ENCODE measurements at regions not wholly inside any gene's neighbourhood (a gene's known extent, or its start where the extent isn't known, plus 50 kb on each side); places are given as distances from the start of the nearest gene placed in this dataset.

DNA sequence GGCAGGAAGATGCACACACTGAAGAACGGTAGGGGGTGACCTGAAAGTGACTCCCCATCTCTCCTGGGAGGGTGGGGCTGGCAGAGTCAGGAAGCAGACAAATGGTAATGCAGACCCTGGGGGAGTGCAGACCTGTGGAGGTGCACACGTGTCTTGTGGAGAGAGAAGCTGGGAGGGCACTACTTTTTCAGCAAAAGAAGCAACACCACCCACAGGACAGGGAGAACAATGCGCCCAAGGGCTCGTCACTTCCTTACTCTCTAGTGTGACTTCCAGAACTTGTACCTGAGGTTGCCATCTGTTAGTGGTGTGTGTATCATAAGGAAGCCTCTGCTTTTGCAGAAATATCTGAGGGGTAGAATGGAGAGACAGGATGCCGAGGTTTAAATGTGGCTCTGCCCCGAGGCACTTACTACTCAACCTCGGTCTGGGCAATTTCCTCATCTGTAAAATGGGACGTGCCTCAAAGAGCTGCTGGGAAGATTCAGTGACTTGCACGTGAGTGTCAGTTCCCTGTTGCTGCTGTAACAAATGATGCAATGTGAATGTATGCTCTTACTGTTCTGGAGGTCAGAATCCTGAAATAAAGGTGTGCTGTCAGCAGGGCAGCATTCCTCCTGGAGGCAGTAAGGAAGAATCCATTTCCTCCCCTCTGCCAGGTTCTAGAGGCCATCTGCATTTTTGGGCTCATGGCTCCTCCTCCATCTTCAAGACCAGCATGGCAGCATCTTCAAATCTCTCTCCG is 323.4 kb downstream of the SHANK2 start:
- H3K4me3 ChIP-seq (ENCODE audit: low read length), result no peak overlapping the region
- no peaks in the 10 kb centered on the region for H3K4me1 ChIP-seq (ENCODE audit: control insufficient read depth, insufficient read depth, low read length)
- H3K9me3 ChIP-seq (ENCODE audit: control insufficient read depth, low read depth, low read length), result no peaks in the 10 kb centered on the region
- peaks cover 2% of the 10 kb centered on the region for H3K36me3 ChIP-seq (ENCODE audit: control insufficient read depth, insufficient read depth, low read length)
- no peaks in the 10 kb centered on the region for H3K27me3 ChIP-seq (ENCODE audit: control insufficient read depth, insufficient read depth, low read length)
- whole genome bisulfite sequencing (ENCODE audit: insufficient coverage, low lambda C conversion rate), result no CpG with 5 or more reads among the region's 10 CpGs
- H3K27ac ChIP-seq (ENCODE audit: low read length), result no peak overlapping the region
- DNase-seq, result no peak

DNA sequence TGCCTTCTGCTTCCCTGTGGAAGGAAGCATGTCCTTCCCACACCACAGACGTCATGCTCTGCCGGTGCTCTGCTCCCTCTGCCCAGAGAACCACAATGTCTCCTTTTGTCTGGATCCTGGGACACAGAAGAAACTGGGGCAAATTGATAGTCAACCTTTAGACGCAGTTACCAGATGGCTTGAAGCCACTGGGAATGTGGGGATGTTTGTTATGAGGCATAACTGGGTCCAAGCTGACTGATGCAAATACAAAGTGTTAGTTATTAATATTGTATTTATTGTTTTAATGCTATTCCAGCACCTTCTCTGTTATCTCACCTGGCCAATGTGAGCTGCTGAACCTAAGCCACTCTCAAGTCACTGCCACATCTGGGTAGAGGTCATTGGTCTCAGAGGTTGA is 322.2 kb downstream of the SHANK2 start:
- Histone ChIP-seq H3K27ac (ENCODE audit: low read length) (no peak overlapping the region), H3K36me3 (ENCODE audit: control insufficient read depth, insufficient read depth, low read length) (peaks cover 2% of the 10 kb centered on the region), H3K4me1 (ENCODE audit: control insufficient read depth, insufficient read depth, low read length) (no peaks in the 10 kb centered on the region), H3K4me3 (ENCODE audit: low read length) (no peak overlapping the region), H3K9me3 (ENCODE audit: control insufficient read depth, low read depth, low read length) (no peaks in the 10 kb centered on the region), H3K27me3 (ENCODE audit: control insufficient read depth, insufficient read depth, low read length) (no peaks in the 10 kb centered on the region)
- WGBS (ENCODE audit: insufficient coverage, low lambda C conversion rate), result no CpG with 5 or more reads among the region's 3 CpGs
- DNase-seq, result no peak

DNA sequence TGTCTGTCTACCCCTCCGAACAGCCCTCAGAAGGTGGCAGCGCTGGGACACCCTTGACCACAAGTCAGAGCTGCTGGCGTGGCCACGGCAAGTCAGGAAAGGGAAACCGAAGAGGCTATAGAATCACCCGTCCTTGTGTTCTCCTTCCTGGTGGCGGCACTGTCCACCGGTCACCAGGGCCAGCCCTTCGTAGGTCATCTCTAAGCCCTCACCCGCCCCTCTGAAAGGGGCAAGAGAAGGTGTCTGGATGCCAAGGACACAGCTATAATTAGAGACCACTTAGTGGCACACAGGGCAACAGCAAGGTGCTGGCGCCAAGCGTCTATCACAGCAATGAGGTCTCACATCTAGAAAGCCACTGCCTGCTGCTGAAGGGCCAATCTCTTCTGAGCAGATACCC is 320.9 kb downstream of the SHANK2 start:
- H3K9me3 ChIP-seq (ENCODE audit: control insufficient read depth, low read depth, low read length), result no peaks in the 10 kb centered on the region
- WGBS (ENCODE audit: insufficient coverage, low lambda C conversion rate), result no CpG with 5 or more reads among the region's 12 CpGs
- H3K27me3 ChIP-seq (ENCODE audit: control insufficient read depth, insufficient read depth, low read length), result no peaks in the 10 kb centered on the region
- H3K4me1 ChIP-seq (ENCODE audit: control insufficient read depth, insufficient read depth, low read length), result no peaks in the 10 kb centered on the region
- peaks cover 2% of the 10 kb centered on the region for H3K36me3 ChIP-seq (ENCODE audit: control insufficient read depth, insufficient read depth, low read length)
- no peak overlapping the region for H3K4me3 ChIP-seq (ENCODE audit: low read length)
- no peak for DNase-seq
- no peak overlapping the region for H3K27ac ChIP-seq (ENCODE audit: low read length)

DNA sequence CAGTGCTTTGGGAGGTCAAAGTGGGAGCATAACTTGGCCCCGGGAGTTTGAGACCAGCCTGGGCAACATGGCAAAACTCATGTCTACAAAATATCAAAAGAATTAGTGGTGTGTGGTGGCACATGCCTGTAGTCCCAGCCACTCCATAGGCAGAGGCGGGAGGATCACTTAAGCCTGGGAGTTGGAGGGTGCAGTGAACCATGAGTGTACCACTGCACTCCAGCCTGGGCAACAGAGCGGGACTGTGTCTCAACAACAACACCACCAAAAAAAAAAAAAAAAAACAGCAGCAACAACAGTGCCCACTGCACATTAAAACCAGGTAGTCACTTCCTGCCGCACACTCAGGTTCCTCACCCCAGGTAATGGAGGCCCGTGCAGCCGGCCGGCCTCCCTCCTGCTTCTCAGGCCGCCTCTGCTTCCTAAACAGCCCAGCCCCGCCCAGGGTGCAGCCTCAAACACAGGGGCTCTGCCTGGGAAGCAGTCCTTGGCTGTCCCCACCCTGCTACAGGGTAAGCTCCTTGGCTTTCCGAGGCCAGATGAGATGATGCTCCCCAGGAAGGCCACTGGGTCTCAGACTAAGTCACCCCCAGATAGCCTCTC is 318.3 kb downstream of the SHANK2 start:
- no peaks in the 10 kb centered on the region for H3K4me1 ChIP-seq (ENCODE audit: control insufficient read depth, insufficient read depth, low read length)
- no CpG with 5 or more reads among the region's 10 CpGs for WGBS (ENCODE audit: insufficient coverage, low lambda C conversion rate)

DNA sequence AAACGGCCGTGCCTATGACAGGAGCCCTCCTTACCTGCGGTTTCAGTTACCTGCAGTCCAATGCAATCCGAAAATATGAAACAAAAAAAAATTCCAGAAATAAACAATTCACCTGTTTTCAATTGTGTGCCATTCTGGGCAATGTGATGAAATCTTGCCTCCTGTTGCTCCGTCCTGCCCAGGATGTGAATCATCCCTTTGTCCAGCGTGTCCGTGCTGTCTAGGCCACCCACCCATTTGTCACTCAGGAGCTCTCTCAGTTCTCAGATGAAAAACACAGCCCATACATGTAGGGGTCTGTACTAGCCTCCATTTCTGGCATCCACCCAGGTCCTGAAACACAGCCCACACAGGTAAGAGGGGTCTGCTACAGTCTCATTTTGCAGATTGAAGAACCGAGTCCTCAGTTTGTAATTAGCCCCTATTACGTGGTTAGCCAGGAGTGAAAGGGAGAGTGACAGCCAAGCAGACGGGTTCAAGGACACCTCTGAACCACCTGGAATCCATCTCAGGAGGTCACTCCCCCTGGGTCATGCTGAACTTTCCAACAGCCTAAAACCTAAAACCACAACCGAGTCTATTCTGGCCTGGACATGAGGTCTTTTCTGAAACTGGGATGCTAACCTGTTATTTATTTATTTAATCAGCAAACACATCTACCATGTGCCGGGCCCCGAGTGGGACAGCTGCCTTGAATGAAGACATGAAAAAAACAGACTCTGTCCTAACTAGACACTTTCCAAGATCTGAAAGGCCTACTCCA is 317.2 kb downstream of the SHANK2 start:
- no CpG with 5 or more reads among the region's 13 CpGs for WGBS (ENCODE audit: insufficient coverage, low lambda C conversion rate)
- Histone ChIP-seq H3K27ac (ENCODE audit: low read length) (no peak overlapping the region), H3K9me3 (ENCODE audit: control insufficient read depth, low read depth, low read length) (no peaks in the 10 kb centered on the region), H3K27me3 (ENCODE audit: control insufficient read depth, insufficient read depth, low read length) (no peaks in the 10 kb centered on the region), H3K4me3 (ENCODE audit: low read length) (no peak overlapping the region), H3K4me1 (ENCODE audit: control insufficient read depth, insufficient read depth, low read length) (no peaks in the 10 kb centered on the region), H3K36me3 (ENCODE audit: control insufficient read depth, insufficient read depth, low read length) (no peaks in the 10 kb centered on the region)
- DNase-seq, result no peak

More for the DNA sequence above, 318.3 kb downstream of the SHANK2 start:
- Histone ChIP-seq H3K27ac (ENCODE audit: low read length) (no peak overlapping the region), H3K36me3 (ENCODE audit: control insufficient read depth, insufficient read depth, low read length) (peaks cover 2% of the 10 kb centered on the region), H3K4me3 (ENCODE audit: low read length) (no peak overlapping the region), H3K27me3 (ENCODE audit: control insufficient read depth, insufficient read depth, low read length) (no peaks in the 10 kb centered on the region), H3K9me3 (ENCODE audit: control insufficient read depth, low read depth, low read length) (no peaks in the 10 kb centered on the region)
- DNase-seq, result no peak

DNA sequence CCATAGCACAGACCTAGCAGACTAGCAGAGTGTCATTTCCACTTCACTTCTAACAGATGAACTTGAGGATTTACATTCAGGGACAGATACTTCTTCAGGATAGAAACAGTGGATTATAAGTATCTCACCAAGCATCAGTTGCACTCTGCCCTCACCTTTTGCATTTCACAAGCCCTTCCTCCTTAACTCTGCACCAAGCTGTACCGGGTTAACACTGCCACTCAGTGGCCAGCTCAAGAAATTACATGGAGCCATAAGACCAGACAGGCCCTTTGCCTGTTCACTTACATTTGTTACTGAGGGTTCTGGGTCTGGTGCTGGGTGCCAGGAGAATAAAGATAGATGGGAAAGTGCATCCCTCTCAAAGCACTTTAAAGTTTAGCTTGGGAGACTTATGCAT is 309.8 kb downstream of the SHANK2 start:
- Histone ChIP-seq H3K4me3 (ENCODE audit: low read length) (no peak overlapping the region), H3K27ac (ENCODE audit: low read length) (no peak overlapping the region), H3K36me3 (ENCODE audit: control insufficient read depth, insufficient read depth, low read length) (no peaks in the 10 kb centered on the region), H3K9me3 (ENCODE audit: control insufficient read depth, low read depth, low read length) (peaks cover 23% of the 10 kb centered on the region), H3K4me1 (ENCODE audit: control insufficient read depth, insufficient read depth, low read length) (no peaks in the 10 kb centered on the region), H3K27me3 (ENCODE audit: control insufficient read depth, insufficient read depth, low read length) (no peaks in the 10 kb centered on the region)
- WGBS (ENCODE audit: insufficient coverage, low lambda C conversion rate), result no CpG with 5 or more reads among the region's 1 CpG
- no peak for DNase-seq

DNA sequence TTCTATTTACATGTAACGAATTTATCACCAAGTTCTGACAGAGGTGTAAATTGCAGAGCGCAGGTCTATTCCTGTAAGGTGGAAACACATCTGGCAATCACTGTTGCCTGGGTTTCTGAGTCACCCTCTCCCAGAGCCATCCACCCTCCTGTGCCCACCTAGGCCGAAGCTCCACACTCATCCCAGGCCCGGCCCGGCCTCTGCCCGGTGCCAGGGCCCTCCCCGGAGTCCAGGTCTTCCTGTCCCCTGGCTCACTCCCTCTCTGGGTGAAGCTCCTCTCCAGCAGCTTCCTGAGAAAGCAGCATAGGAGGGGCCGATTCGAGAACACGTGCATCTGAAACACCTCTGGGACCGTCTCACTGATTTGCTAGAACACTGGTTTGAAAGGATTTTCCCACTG is 308.2 kb downstream of the SHANK2 start:
- Histone ChIP-seq H3K27me3 (ENCODE audit: control insufficient read depth, insufficient read depth, low read length) (no peaks in the 10 kb centered on the region), H3K36me3 (ENCODE audit: control insufficient read depth, insufficient read depth, low read length) (no peaks in the 10 kb centered on the region), H3K27ac (ENCODE audit: low read length) (no peak overlapping the region), H3K4me3 (ENCODE audit: low read length) (no peak overlapping the region), H3K4me1 (ENCODE audit: control insufficient read depth, insufficient read depth, low read length) (no peaks in the 10 kb centered on the region), H3K9me3 (ENCODE audit: control insufficient read depth, low read depth, low read length) (peaks cover 23% of the 10 kb centered on the region)
- no CpG with 5 or more reads among the region's 11 CpGs for WGBS (ENCODE audit: insufficient coverage, low lambda C conversion rate)
- no peak for DNase-seq

DNA sequence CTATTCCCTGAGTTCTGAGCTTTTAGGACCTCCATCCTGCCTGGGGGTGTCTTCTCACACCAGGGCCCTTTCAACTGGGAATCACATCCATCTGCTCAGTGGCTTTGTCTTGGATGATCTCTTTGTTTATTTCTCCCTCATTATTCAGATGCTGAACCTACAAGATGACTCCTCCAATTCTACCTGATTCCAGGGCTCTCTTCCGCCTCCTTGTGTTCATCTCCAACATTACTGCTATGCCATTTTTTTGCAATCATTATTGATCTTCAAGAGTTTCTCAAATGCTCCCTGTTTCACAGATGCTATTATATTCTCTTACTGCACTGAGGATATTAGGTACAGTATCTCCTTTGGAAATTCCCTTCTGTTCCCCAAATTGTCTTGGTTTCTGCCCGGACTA is 307.7 kb downstream of the SHANK2 start:
- Histone ChIP-seq H3K27me3 (ENCODE audit: control insufficient read depth, insufficient read depth, low read length) (no peaks in the 10 kb centered on the region), H3K27ac (ENCODE audit: low read length) (no peak overlapping the region), H3K4me3 (ENCODE audit: low read length) (no peak overlapping the region), H3K36me3 (ENCODE audit: control insufficient read depth, insufficient read depth, low read length) (no peaks in the 10 kb centered on the region), H3K4me1 (ENCODE audit: control insufficient read depth, insufficient read depth, low read length) (no peaks in the 10 kb centered on the region), H3K9me3 (ENCODE audit: control insufficient read depth, low read depth, low read length) (peaks cover 23% of the 10 kb centered on the region)
- WGBS (ENCODE audit: insufficient coverage, low lambda C conversion rate), result 100% methylated on average over 1 of the region's 2 CpGs
- DNase-seq, result no peak

DNA sequence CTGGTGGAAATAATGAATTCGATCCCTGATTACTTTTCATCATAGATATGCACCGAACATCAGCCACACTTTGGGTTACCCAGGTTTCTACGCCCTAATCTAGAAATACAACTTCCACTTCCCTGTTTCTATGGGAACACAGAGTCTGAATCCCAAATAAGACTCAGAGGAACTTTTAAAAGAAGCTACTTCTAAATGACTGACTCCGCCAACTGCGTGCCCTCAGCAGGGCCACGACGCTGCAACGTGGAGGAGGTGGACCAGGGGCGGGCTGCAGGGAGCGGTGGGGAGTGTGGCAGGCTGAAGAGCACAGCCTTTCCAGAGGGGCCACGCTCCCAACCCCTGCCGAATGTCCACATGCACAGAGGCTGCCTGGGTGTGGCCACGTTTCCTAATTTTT is 304.0 kb downstream of the SHANK2 start:
- H3K27me3 ChIP-seq (ENCODE audit: control insufficient read depth, insufficient read depth, low read length), result no peaks in the 10 kb centered on the region
- DNase-seq, result no peak
- WGBS (ENCODE audit: insufficient coverage, low lambda C conversion rate), result no CpG with 5 or more reads among the region's 13 CpGs
- no peak overlapping the region for H3K27ac ChIP-seq (ENCODE audit: low read length)
- no peaks in the 10 kb centered on the region for H3K4me1 ChIP-seq (ENCODE audit: control insufficient read depth, insufficient read depth, low read length)
- H3K4me3 ChIP-seq (ENCODE audit: low read length), result no peak overlapping the region
- H3K36me3 ChIP-seq (ENCODE audit: control insufficient read depth, insufficient read depth, low read length), result peaks cover 9% of the 10 kb centered on the region
- H3K9me3 ChIP-seq (ENCODE audit: control insufficient read depth, low read depth, low read length), result peaks cover 21% of the 10 kb centered on the region

DNA sequence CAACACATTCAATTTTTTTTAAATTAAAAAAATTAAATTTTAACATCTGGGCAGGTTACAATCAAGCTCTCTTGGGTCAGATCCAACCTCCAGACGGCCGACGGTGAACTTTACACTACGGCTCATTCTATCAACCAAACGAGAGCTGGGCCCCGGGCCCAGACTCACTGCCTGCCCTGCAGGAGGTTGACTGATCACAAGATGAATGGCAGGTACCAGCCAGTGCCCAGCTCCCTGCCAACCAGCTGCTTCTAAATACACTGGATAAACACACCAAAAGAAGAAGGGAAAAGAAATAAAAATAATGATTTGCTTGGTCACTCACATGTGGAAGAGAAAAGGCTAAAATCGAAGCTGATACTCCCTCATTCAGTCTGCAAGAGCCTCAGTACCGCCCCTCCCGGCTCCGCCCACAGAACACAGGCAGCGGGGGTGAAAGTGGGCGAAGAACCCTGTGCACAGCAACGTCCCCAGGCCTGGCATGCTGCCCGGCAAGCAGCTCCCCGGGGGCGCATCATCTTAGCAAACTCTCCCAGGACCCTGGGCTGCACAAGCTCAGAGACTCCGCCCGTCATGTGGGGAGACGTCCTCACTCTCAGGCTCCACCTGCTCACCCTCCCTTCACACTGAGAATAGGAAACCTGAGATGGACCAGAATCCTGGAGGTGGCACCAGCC is 303.4 kb downstream of the SHANK2 start:
- Histone ChIP-seq H3K36me3 (ENCODE audit: control insufficient read depth, insufficient read depth, low read length) (peaks cover 9% of the 10 kb centered on the region), H3K4me3 (ENCODE audit: low read length) (no peak overlapping the region), H3K9me3 (ENCODE audit: control insufficient read depth, low read depth, low read length) (peaks cover 18% of the 10 kb centered on the region), H3K27me3 (ENCODE audit: control insufficient read depth, insufficient read depth, low read length) (no peaks in the 10 kb centered on the region), H3K4me1 (ENCODE audit: control insufficient read depth, insufficient read depth, low read length) (no peaks in the 10 kb centered on the region), H3K27ac (ENCODE audit: low read length) (no peak overlapping the region)
- DNase-seq, result no peak
- WGBS (ENCODE audit: insufficient coverage, low lambda C conversion rate), result 80% methylated on average over 1 of the region's 19 CpGs
